B cell (primary cell): ENCODE measurements at regions not wholly inside any gene's neighbourhood (a gene's known extent, or its start where the extent isn't known, plus 50 kb on each side); places are given as distances from the start of the nearest gene placed in this dataset.

ENCODE experiments used
- ATAC-seq: fragments of 200-7000 bp; cut with Tn5 transposase; one replicate; pipeline ENCODE4 v1.10.0; 2021; ENCODE audit warnings: low read depth, mild to moderate bottlenecking, moderate number of reproducible peaks, moderate library complexity
- CTCF ChIA-PET: fragments of 350-600 bp; sonication (Branson Sonifier 250); formaldehyde crosslinking; loops from one replicate; lab custom pipeline; 2021; ENCODE audit warnings: antibody characterized with exemption, inconsistent platforms; lab: Charles Lee
- POLR2A ChIA-PET: fragments of 350-600 bp; sonication (Branson Sonifier 250); formaldehyde crosslinking; loops from one replicate; lab custom pipeline; 2021; ENCODE audit warnings: antibody characterized with exemption; lab: Charles Lee
- DNase-seq: peaks from one replicate; pipeline ENCODE4 v3.0.0; 2013
- H2AFZ ChIP-seq: 2 replicates; pipeline ENCODE4 v1.6.1; 2012; ENCODE audit warnings: mild to moderate bottlenecking, low read depth, low read length; ENCODE audit not compliant: insufficient read depth, poor library complexity, severe bottlenecking
- H3K27ac ChIP-seq, 2 donors: 1 replicate in 1 of 2; 2 replicates in 1 of 2; pipeline ENCODE4 v1.5.1; 2012 to 2013; ENCODE audit warnings: low read length in 2 of 2, mild to moderate bottlenecking in 2 of 2, moderate library complexity in 1 of 2
- H3K27me3 ChIP-seq, 4 experiments: fragments of 200-600 bp in 1 of 4; sonication (generic) in 1 of 4; replicated peaks in 1 of 4; 1 replicate in 2 of 4; 2 replicates in 2 of 4; pipeline versions ENCODE4 v1.6.1 to v1.7.0; 2013 to 2016; ENCODE audit warnings: low read length in 3 of 4, mild to moderate bottlenecking in 2 of 4, mixed read lengths in 1 of 4, moderate library complexity in 1 of 4; ENCODE audit not compliant: insufficient read depth in 4 of 4, control insufficient read depth in 3 of 4; ENCODE audit errors: control extremely low read depth in 1 of 4
- H3K36me3 ChIP-seq, 2 experiments: replicated peaks in 1 of 2; 1 replicate in 1 of 2; 2 replicates in 1 of 2; pipeline versions ENCODE4 v1.6.1 to v1.7.1; 2013; ENCODE audit warnings: low read length in 1 of 2; ENCODE audit not compliant: insufficient read depth in 2 of 2, control insufficient read depth in 1 of 2; ENCODE audit errors: control extremely low read depth in 1 of 2, extremely low read depth in 1 of 2
- H3K4me1 ChIP-seq, 2 donors: fragments of 200-600 bp in 1 of 2; sonication (generic) in 1 of 2; 1 replicate in 1 of 2; 2 replicates in 1 of 2; pipeline versions ENCODE4 v1.5.1 to v1.6.1; 2013 to 2017; ENCODE audit warnings: low read length in 2 of 2; ENCODE audit not compliant: control insufficient read depth in 2 of 2, insufficient read depth in 2 of 2
- H3K4me2 ChIP-seq: replicated peaks from 2 replicates; pipeline ENCODE3; 2012; ENCODE audit warnings: mild to moderate bottlenecking, low read depth, low read length; ENCODE audit not compliant: poor library complexity, severe bottlenecking
- H3K4me3 ChIP-seq, 5 experiments: fragments of 200-600 bp in 1 of 5; sonication (generic) in 1 of 5; 1 replicate in 3 of 5; 2 replicates in 2 of 5; pipeline versions ENCODE4 v1.5.1 to v1.7.0; 2011 to 2016; ENCODE audit warnings: low read length in 4 of 5, mild to moderate bottlenecking in 4 of 5, low read depth in 2 of 5, control low read depth in 1 of 5, moderate library complexity in 1 of 5; ENCODE audit not compliant: insufficient read depth in 1 of 5; ENCODE audit errors: control extremely low read depth in 1 of 5, extremely low read depth in 1 of 5
- H3K79me2 ChIP-seq: fragments of 200-600 bp; sonication (generic); one replicate; pipeline ENCODE4 v1.6.0; 2016; ENCODE audit warnings: low read length; ENCODE audit not compliant: control insufficient read depth, insufficient read depth
- H3K9ac ChIP-seq: fragments of 200-600 bp; sonication (generic); 2 replicates; pipeline ENCODE4 v1.6.1; 2017; ENCODE audit warnings: mild to moderate bottlenecking, low read length, moderate library complexity
- H3K9me3 ChIP-seq, 3 donors: one replicate each; pipeline versions ENCODE4 v1.6.1 to v1.7.1; 2013; ENCODE audit warnings: low read length in 2 of 3; ENCODE audit not compliant: control insufficient read depth in 2 of 3, insufficient read depth in 1 of 3; ENCODE audit errors: control extremely low read depth in 1 of 3
- H4K20me1 ChIP-seq: 2 replicates; pipeline ENCODE4 v1.6.0; 2012; ENCODE audit warnings: mild to moderate bottlenecking, low read length; ENCODE audit not compliant: insufficient read depth, control insufficient read depth, poor library complexity, severe bottlenecking
- H3K27ac Mint-ChIP-seq: one replicate; pipeline ENCODE4 v1.8.0; 2021; ENCODE audit warnings: mixed read lengths
- H3K27me3 Mint-ChIP-seq: one replicate; pipeline ENCODE4 v1.8.0; 2021; ENCODE audit warnings: mixed read lengths
- H3K4me1 Mint-ChIP-seq: one replicate; pipeline ENCODE4 v1.8.0; 2021; ENCODE audit warnings: mixed read lengths
- H3K4me3 Mint-ChIP-seq: one replicate; pipeline ENCODE4 v1.8.0; 2021; ENCODE audit warnings: mixed read lengths
- H3K9me3 Mint-ChIP-seq: one replicate; pipeline ENCODE4 v1.8.0; 2022; ENCODE audit warnings: mixed read lengths; ENCODE audit not compliant: insufficient read depth
- EZH2 ChIP-seq: IDR thresholded peaks from 2 replicates; pipeline ENCODE4 v1.6.1; 2012; ENCODE audit warnings: borderline replicate concordance, low read depth, mild to moderate bottlenecking, moderate library complexity, low read length; ENCODE audit not compliant: insufficient read depth, poor library complexity, severe bottlenecking
- WGBS: methylation state at CpG from one replicate; pipeline ENCODE4 v1.1.5; 2013; ENCODE audit warnings: missing lambda C conversion rate; ENCODE audit not compliant: insufficient coverage; 5-methylcytosine and 5-hydroxymethylcytosine counted together
- intact Hi-C: fragments of 100-400 bp; cut with micrococcal nuclease; formaldehyde crosslinking; loops from one replicate; pipeline ENCODE4 v1.10.0; 2022
- TF ChIP-seq, protein P1 (sequence below): fragments of 200-600 bp; IDR thresholded peaks from one replicate; pipeline ENCODE4 v1.8.0; 2022; ENCODE audit warnings: antibody characterized with exemption, mild to moderate bottlenecking

DNA sequence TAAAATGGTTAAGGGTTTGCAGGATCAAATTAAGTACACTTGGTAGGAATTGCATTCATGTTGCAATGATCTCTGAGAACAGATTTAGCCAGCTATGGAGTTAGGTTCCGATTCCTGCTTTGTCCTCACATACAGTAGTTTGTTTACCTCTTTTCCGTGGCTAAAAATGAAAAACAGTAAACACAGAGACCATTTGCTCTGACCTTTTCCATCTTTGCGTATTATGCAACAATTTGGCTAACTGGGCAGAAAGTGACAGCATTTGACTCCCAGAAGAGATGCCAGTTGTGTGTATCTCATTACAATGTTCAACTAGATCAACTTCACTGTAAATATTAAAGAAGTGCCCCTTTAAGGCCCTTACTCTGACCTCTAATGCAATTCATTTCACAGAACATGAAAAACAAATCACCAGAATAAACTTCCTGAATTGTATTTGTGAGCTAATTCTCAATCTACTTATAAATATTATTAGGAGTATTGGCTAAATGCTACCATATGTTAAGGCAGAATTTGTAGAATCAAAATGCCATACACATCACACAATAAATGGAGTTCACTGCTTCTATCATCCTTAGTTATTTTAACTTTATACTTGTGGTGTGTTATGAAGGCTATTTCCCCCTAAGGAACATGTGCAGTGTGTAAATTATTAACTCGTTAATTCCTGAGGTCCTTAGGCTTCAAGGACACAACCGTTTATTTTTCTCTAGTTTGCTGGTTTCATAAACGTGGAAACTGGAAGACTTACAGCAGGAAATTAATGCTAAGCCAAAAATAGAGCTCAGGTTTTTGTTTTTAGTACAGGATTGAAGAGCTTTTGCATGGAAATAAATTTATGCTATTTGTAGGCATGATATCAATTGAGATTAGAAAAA, 380.7 kb upstream of the CITED2 start:
- POLR2A ChIA-PET, result no interaction called here
- no peaks in the 10 kb centered on the region for H3K4me1 Mint-ChIP-seq
- TF ChIP-seq EZH2, result no peak
- TF ChIP-seq, protein P1, sequence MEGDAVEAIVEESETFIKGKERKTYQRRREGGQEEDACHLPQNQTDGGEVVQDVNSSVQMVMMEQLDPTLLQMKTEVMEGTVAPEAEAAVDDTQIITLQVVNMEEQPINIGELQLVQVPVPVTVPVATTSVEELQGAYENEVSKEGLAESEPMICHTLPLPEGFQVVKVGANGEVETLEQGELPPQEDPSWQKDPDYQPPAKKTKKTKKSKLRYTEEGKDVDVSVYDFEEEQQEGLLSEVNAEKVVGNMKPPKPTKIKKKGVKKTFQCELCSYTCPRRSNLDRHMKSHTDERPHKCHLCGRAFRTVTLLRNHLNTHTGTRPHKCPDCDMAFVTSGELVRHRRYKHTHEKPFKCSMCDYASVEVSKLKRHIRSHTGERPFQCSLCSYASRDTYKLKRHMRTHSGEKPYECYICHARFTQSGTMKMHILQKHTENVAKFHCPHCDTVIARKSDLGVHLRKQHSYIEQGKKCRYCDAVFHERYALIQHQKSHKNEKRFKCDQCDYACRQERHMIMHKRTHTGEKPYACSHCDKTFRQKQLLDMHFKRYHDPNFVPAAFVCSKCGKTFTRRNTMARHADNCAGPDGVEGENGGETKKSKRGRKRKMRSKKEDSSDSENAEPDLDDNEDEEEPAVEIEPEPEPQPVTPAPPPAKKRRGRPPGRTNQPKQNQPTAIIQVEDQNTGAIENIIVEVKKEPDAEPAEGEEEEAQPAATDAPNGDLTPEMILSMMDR, result no peak
- CTCF ChIA-PET, result no interaction called here
- H3K27me3 Mint-ChIP-seq, result peaks cover 7% of the 10 kb centered on the region
- H3K9ac ChIP-seq, result no peak overlapping the region
- H3K27ac Mint-ChIP-seq, result no peak overlapping the region
- H3K9me3 ChIP-seq, result no peaks in the 10 kb centered on the region
- ATAC-seq (no peak), DNase-seq (no peak)
- H3K9me3 Mint-ChIP-seq, result no peaks in the 10 kb centered on the region
- H3K36me3 ChIP-seq, result no peaks in the 10 kb centered on the region
- H3K4me3 Mint-ChIP-seq, result no peak overlapping the region
- no peaks in the 10 kb centered on the region for H3K4me1 ChIP-seq
- intact Hi-C loops, result no loop called here
- H3K79me2 ChIP-seq, result no peaks in the 10 kb centered on the region
- 65% methylated on average over 3 of the region's 6 CpGs for WGBS
- no peak overlapping the region for H3K4me2 ChIP-seq
- H2AFZ ChIP-seq, result no peak overlapping the region
- no peaks in the 10 kb centered on the region for H4K20me1 ChIP-seq
- no peak overlapping the region for H3K4me3 ChIP-seq
- H3K27me3 ChIP-seq, result no peaks in the 10 kb centered on the region
- H3K27ac ChIP-seq, result no peak overlapping the region

GRCh38 chr6:139753198-139753861, 378.9 kb upstream of the CITED2 start:
- H3K9ac ChIP-seq, result no peak overlapping the region
- CTCF ChIA-PET, result no interaction called here
- no peaks in the 10 kb centered on the region for H4K20me1 ChIP-seq
- no peaks in the 10 kb centered on the region for H3K27me3 ChIP-seq
- no peaks in the 10 kb centered on the region for H3K4me1 ChIP-seq
- H3K9me3 ChIP-seq, result no peaks in the 10 kb centered on the region
- WGBS, result no CpG with 5 or more reads among the region's 4 CpGs
- no peaks in the 10 kb centered on the region for H3K79me2 ChIP-seq
- no peaks in the 10 kb centered on the region for H3K9me3 Mint-ChIP-seq
- POLR2A ChIA-PET, result no interaction called here
- no peak overlapping the region for H3K4me3 ChIP-seq
- no peak overlapping the region for H3K4me3 Mint-ChIP-seq
- intact Hi-C loops, result no loop called here
- no peak overlapping the region for H3K27ac ChIP-seq
- no peak overlapping the region for H3K4me2 ChIP-seq
- no peak overlapping the region for H2AFZ ChIP-seq
- peaks cover 7% of the 10 kb centered on the region for H3K27me3 Mint-ChIP-seq
- no peak for DNase-seq
- no peaks in the 10 kb centered on the region for H3K36me3 ChIP-seq
- no peak overlapping the region for H3K27ac Mint-ChIP-seq
- no peaks in the 10 kb centered on the region for H3K4me1 Mint-ChIP-seq
- ATAC-seq, result no peak
- TF ChIP-seq, protein P1, result no peak
- TF ChIP-seq EZH2, result no peak
